OCI-LY3 (cell line): ENCODE measurements at regions not wholly inside any gene's neighbourhood (a gene's known extent, or its start where the extent isn't known, plus 50 kb on each side); places are given as distances from the start of the nearest gene placed in this dataset.
"Not testable (repeated sequence)": the region's sequence is repeated elsewhere in the genome, so short reads cannot be mapped to it uniquely, and the experiment has no call there.

ENCODE experiments used
- H2AFZ ChIP-seq: fragments of 200-600, 300-600 bp; shearing (Covaris generic); 2 replicates; pipeline ENCODE4 v1.6.0; 2014; ENCODE audit warnings: antibody characterized with exemption, low read depth, low read length
- H3K27ac ChIP-seq: fragments of 200-600, 300-600 bp; sonication (generic); 2 replicates; pipeline ENCODE4 v1.5.1; 2014; ENCODE audit warnings: mild to moderate bottlenecking, low read length, moderate library complexity, mixed read lengths
- H3K27me3 ChIP-seq: fragments of 200-600, 300-600 bp; sonication (generic); 2 replicates; pipeline ENCODE4 v1.6.1; 2014; ENCODE audit warnings: low read depth, low read length, mixed read lengths
- H3K36me3 ChIP-seq: fragments of 200-600, 300-600 bp; sonication (generic); replicated peaks from 2 replicates; pipeline ENCODE3; 2014; ENCODE audit warnings: low read depth, low read length, mixed read lengths
- H3K4me1 ChIP-seq: fragments of 300-600, 200-600 bp; sonication (generic); 2 replicates; pipeline ENCODE4 v1.6.1; 2014; ENCODE audit warnings: low read length, mixed read lengths
- H3K4me2 ChIP-seq: fragments of 200-600, 300-600 bp; sonication (generic); 2 replicates; pipeline ENCODE4 v1.6.1; 2014; ENCODE audit warnings: low read length, mixed read lengths
- H3K4me3 ChIP-seq: fragments of 300-600, 200-600 bp; sonication (generic); 2 replicates; pipeline ENCODE4 v1.5.1; 2014; ENCODE audit warnings: antibody characterized with exemption, mild to moderate bottlenecking, low read length, moderate library complexity
- H3K79me2 ChIP-seq: fragments of 300-600, 200-600 bp; shearing (Covaris generic); 2 replicates; pipeline ENCODE4 v1.6.1; 2014; ENCODE audit warnings: mild to moderate bottlenecking, low read length, mixed read lengths
- H3K9ac ChIP-seq: fragments of 300-600, 200-600 bp; shearing (Covaris generic); 2 replicates; pipeline ENCODE4 v1.6.0; 2014; ENCODE audit warnings: mild to moderate bottlenecking, low read length, moderate library complexity
- H3K9me3 ChIP-seq: fragments of 200-600, 300-600 bp; shearing (Covaris generic); 2 replicates; pipeline ENCODE4 v1.6.1; 2014; ENCODE audit warnings: low read length, mixed read lengths; ENCODE audit not compliant: insufficient read depth
- H4K20me1 ChIP-seq: fragments of 200-600, 300-600 bp; sonication (generic); 2 replicates; pipeline ENCODE4 v1.6.1; 2016; ENCODE audit warnings: low read length, mixed read lengths; ENCODE audit not compliant: insufficient read depth
- CTCF ChIP-seq: fragments of 200-600, 300-600 bp; sonication (generic); IDR thresholded peaks from 2 replicates; pipeline ENCODE4 v1.5.1; 2014; ENCODE audit warnings: antibody characterized with exemption, low read length, low read depth
- EZH2phosphoT487 ChIP-seq: fragments of 200-600 bp; shearing (Covaris generic); IDR thresholded peaks from 2 replicates; pipeline ENCODE4 v1.6.1; 2018; ENCODE audit warnings: antibody characterized with exemption, mixed run types, low read depth

GRCh38 chr5:60457233-60457632 lies 242.7 kb downstream of the DEPDC1B start:
- Histone ChIP-seq H3K4me3 (no peak overlapping the region), H3K27me3 (no peaks in the 10 kb centered on the region), H3K4me1 (peaks cover 7% of the 10 kb centered on the region; the same call in 1 of the 2 replicates), H3K79me2 (no peaks in the 10 kb centered on the region), H3K27ac (no peak overlapping the region), H4K20me1 (no peaks in the 10 kb centered on the region), H3K9ac (no peak overlapping the region), H2AFZ (no peak overlapping the region), H3K4me2 (no peak overlapping the region), H3K36me3 (no peaks in the 10 kb centered on the region), H3K9me3 (no peaks in the 10 kb centered on the region)
- TF ChIP-seq EZH2phosphoT487, result no peak
- no peak for TF ChIP-seq CTCF

- no peak overlapping the region for H3K27ac ChIP-seq
- H3K4me1 ChIP-seq, result peaks cover 7% of the 10 kb centered on the region; the same call in 1 of the 2 replicates
Observed at GRCh38 chr5:60455589-60455988, 244.4 kb downstream of the DEPDC1B start.

GRCh38 chr5:60454277-60454676 lies 245.7 kb downstream of the DEPDC1B start:
- H3K27me3 ChIP-seq, H3K27ac ChIP-seq: not testable (repeated sequence)

More at GRCh38 chr5:60455589-60455988, 244.4 kb downstream of the DEPDC1B start:
- Histone ChIP-seq H3K9ac (no peak overlapping the region), H4K20me1 (no peaks in the 10 kb centered on the region), H2AFZ (no peak overlapping the region), H3K79me2 (no peaks in the 10 kb centered on the region), H3K4me3 (no peak overlapping the region), H3K36me3 (no peaks in the 10 kb centered on the region), H3K27me3 (no peaks in the 10 kb centered on the region), H3K9me3 (no peaks in the 10 kb centered on the region), H3K4me2 (no peak overlapping the region)
- TF ChIP-seq EZH2phosphoT487 (no peak), CTCF (no peak)

DNA sequence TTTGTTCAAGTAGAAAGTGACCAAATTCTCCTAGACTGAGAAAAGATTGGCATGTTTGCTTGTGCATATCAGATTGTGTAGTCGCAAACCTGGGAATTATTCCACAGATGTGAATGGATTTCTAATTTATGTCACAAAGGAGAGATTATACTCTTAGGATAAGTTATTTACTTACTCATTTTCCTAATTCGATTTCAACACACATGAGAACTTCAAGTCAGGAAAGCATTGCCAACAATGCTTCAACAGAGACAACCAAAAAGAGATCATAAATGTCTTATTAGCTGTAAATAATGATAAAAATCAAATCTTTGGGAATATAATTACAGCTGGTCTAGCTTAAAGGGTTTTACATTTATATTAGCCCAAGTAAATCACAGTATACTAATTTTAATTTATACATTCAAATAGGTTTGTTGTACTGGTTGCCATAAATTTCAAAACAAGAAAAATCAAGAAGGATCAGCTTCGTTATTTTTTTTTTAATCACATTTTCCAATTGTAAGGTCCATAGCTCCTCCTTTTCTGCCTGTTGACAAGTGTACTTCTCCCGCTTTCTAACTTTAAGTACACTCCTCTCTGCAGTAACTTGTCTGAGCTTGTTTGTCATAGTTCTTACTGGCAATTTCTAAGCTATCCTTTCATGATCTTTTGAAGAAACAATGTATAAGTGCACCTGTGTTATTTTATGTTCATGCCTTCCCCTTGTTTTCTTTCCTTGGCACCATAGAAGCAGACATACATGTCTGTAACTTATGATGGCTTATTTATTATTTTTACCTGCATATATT lies 246.6 kb downstream of the DEPDC1B start:
- Histone ChIP-seq H3K4me1 (peaks cover 7% of the 10 kb centered on the region; the same call in 1 of the 2 replicates), H3K9me3 (no peaks in the 10 kb centered on the region), H2AFZ (no peak overlapping the region), H3K36me3 (no peaks in the 10 kb centered on the region), H3K79me2 (no peaks in the 10 kb centered on the region), H3K27me3 (no peaks in the 10 kb centered on the region), H4K20me1 (no peaks in the 10 kb centered on the region), H3K27ac (no peak overlapping the region), H3K4me2 (no peak overlapping the region), H3K9ac (no peak overlapping the region), H3K4me3 (no peak overlapping the region)
- TF ChIP-seq CTCF (no peak), EZH2phosphoT487 (no peak)

More at GRCh38 chr5:60454277-60454676, 245.7 kb downstream of the DEPDC1B start:
- H3K36me3 ChIP-seq, H3K9ac ChIP-seq, H2AFZ ChIP-seq, H3K4me3 ChIP-seq, H4K20me1 ChIP-seq, H3K4me2 ChIP-seq, H3K9me3 ChIP-seq, H3K4me1 ChIP-seq, H3K79me2 ChIP-seq: not testable (repeated sequence)
